ELF-1 (cell line): ENCODE measurements at regions not wholly inside any gene's neighbourhood (a gene's known extent, or its start where the extent isn't known, plus 50 kb on each side); places are given as distances from the start of the nearest gene placed in this dataset.
A peak's percentile ranks its signal among the peaks of the same experiment; 100 is the strongest.

Source experiments
- DNase-seq: peaks from one replicate; pipeline ENCODE4 v3.0.0-alpha.2; 2016; ENCODE audit warnings: low read depth, low spot score

DNA sequence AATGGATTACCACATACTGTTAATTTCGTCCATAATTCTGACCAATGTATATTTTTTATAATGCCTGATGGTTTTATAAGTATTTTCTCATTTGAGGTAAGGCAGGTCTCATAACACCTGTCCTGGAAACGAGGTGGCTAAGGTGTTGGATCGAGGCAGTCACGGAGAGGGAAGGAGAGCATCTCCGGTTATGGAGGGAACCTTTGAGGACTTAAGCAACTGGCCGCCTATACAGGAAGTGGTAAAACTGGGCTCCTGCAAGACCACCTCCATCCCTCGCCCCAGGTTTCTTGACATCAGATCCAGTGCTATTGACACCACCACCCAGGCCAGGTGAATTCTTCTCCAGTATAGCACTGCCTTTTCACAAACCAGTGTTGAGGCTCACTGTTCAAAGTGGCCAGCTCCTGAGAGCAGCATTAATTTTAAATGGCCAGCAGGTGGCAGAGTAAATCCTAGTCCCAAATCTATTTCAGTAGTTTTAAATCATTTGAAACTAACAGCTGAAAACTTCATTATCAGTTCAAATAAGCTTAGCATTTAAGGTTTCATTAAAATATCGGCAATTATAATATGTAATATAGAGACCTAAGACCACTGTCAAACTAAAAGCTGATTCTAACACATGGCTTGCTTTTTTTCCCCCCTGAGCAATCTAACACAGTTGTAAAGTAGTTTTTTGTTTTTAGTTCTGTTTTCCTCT is 100.8 kb downstream of the PPM1A start:
- DNase-seq: peak; percentile 46

- DNase-seq: peak; percentile 25
These were observed 101.3 kb downstream of the PPM1A start for GRCh38 chr14:60350366-60350720.

- DNase-seq: no peak
These were observed 104.4 kb downstream of the PPM1A start for GRCh38 chr14:60353420-60353819.

GRCh38 chr14:60355768-60356167 is 106.7 kb downstream of the PPM1A start:
- no peak for DNase-seq

GRCh38 chr14:60356386-60356785 is 107.4 kb downstream of the PPM1A start:
- no peak for DNase-seq

DNA sequence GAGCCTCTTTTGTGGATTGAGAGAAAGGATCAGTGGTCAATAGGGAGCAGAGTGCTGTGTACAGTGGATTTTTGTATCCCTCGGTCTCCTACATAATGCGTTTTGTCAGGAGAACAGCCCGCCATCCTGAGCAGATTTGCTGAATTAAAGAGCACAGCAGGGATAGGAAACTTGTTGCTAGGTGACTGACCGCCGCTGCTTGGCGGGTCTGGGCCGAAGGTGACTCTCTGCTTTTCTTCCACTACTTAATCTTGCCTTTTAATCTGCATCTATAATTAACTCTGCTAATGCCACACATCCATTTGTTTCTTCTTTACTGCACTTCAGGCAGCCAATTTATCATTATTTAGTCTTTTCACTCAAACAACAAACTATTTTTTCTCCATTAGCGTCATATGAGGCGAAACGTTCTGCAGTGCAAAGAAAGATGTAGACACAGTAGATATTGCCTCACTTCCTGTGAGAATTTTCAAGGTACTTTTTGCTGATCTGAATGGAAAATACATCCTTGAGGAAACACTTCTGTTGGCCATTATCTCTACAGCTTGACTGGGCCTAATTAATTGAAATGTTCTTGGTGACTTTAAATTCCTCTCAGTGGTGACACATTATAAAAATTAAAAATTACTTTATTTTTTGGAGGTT is 108.0 kb downstream of the PPM1A start:
- peak; percentile 14 for DNase-seq

- DNase-seq: no peak
These were observed 108.6 kb downstream of the PPM1A start for GRCh38 chr14:60357551-60358149.

DNA sequence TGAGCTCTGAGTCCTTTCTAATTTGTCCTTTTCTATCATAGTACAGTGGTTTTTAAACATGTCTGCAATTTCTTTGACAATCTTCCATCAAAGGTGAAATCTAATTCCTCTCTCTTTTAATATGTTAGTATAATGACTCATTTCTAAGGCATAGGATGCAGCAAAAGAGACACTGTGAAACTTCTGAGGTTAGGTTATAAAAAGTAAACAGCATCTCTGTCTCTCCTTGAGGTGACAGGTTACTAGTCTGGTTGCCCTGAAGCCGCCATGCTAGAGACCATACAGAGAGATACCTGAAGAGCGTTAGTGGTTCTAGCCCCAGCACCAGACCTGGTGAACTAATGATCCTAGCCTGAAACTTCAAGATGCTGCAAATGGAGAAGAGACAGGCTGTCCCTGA is 114.3 kb downstream of the PPM1A start:
- DNase-seq: no peak

DNA sequence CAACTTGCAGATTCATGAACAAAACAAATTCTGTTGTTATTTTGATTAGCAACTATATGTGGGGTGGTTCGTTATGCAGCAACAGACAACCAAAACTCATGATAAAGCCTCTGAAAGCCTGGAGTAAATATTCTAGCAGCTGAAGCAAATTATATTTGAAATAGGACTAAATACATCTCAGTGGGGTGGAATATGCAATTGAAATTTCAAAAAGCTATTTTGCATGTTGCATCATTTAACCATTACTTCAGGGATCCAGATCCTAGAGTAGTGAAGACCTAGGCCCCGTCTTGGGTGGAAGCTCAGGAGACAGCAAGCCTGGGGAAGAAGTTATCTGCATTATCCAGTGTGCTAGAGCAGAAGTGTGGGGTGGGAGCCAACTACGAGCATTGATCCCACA is 114.7 kb downstream of the PPM1A start:
- DNase-seq: no peak

DNA sequence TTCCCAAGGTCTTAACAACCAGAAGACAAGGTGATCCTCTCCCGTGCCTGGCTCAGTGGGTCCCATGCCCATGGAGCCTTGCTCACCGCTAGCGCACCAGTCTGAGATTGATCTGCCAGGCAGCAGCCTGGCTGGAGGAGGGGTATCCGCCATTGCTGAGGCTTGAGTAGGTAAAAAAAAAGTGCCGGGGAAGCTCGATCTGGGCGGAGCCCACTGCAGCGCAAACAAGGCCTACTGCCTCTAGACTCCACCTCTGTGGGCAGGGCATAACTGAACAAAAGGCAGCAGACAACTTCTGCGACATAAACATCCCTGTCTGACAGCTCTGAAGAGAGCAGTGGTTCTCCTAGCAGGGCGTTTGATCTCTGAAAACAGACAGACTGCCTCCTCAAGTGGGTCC is 104.0 kb downstream of the C14orf39 start:
- peak; percentile 70 for DNase-seq
